CD4-positive, alpha-beta T cell treated with Interleukin-15 for 4 hours (primary cell): ENCODE measurements at regions not wholly inside any gene's neighbourhood (a gene's known extent, or its start where the extent isn't known, plus 50 kb on each side); places are given as distances from the start of the nearest gene placed in this dataset.

Experiments used
- DNase-seq: peaks from one replicate; pipeline ENCODE4 v3.0.0-alpha.2; 2020; ENCODE audit warnings: low spot score

DNA sequence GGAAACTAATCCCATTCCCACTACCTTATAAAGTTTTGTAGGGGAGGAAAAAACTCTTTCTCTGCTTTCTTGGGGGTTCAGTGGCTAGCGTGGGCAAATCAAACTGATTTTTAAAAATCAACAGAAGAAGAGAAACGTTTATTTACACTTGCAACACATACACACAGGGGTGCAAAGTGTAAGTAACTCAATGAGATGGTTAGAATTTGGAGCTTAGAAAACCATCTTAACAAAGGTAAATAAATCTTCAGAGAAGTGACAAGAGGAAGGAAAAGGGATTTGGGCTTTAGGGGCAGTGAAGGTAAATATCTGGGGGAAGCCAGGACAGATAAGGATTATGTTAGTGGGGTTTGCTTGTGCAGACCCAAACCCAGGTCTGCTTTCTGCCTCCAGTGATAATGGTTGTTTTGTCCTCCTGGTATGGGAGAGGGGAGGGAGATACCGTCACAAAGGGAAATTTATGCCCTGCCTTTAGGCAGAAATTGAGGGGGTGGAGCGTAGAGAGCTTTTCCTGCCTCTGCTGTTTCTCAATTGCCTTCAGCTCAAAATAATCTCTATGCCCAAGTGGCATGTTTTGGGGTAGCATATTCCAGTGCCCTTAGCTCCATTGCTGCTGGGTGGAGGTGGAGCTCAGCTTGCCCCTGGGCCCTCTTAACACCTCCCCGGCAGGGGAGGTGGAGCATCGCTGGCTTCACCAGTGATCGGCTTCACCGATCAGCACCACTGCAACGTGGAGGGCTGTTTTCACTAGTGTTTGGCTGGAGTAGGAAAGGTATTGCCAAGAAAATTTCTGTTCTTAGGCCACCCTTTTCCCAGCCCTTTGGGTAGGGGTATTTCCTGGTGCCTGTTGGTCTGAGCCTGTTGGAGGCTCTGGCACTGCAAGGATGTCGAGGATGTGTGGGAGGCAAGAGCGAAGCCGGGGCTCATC lies 92.2 kb downstream of the TEX51 start:
- no peak for DNase-seq

DNA sequence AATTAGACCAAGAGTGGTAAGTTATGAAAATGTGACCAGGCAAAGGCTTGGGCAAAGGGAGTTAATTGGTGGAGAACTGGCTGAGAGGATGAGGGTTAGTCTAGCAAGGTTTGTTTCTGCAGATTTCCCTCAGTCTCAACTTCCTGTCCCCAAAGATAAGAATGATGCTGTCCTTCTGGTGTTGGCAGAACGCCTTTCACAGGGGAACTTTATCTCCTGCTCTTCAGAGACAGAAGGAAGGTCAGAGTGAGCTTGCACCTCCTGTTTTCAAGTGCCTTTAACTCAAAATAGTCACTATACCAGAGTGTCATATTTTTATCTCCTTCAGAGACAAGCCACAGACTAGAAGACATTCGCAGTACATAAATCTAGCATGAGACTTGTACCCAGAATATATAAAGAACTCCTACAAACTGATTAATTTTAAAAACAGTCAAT lies 95.7 kb downstream of the TEX51 start:
- no peak for DNase-seq

DNA sequence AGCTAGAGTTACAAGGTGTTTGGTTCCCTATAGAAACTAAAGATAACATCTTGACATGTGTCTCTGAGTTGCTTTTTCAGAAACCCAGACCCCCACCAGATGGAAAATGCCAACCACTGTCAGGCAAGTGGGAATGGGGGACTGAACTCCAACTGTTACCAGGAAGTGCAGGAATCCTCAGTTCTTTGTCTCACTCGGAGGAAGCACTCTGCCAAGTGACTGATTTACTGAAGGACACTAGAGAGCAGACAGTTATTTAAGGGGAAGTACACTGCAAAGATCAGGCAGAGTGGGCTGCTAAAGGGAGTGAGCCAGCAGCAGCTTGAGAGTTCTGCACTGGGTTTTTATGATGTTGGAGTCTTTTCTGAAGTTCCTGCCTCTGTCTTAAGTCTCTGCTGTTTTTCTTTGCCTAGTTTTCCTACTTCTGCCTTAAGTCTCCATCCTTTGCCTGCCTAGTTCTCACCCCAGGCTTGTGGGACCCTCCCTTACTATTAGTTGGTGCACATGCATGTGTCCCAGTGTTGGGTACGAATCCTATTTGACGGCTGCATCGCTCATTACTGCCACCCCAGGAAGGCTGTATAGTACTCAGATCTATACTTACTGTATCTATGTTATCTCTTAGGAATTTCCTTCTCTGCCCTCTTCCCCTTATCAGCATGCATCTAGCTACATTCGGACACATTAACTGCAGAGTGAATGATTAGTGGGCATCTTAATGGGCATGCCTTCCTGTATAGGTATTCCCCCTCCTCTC lies 97.1 kb downstream of the TEX51 start:
- no peak for DNase-seq

DNA sequence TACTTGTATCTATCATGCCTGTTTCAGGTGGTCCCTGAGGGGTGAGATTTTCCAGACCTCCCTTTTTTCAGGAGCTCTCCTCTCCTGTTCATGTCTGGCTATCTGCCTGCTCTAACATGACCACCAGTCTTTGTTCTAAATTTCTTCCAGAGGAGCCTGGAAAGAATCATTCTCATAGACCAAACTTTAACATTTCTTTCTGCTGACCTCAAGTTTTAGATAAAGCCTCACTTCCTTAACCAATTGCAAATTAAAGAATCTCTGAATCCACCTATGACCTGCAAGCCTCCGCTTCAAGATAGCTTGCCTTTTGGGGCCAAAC lies 97.6 kb downstream of the TEX51 start:
- no peak for DNase-seq
